Astrocyte (in vitro differentiated cells and primary cell): ENCODE measurements at regions not wholly inside any gene's neighbourhood (a gene's known extent, or its start where the extent isn't known, plus 50 kb on each side); places are given as distances from the start of the nearest gene placed in this dataset.

Experiments used
- DNase-seq: peaks from one replicate; pipeline ENCODE4 v3.0.0-alpha.2; 2010; ENCODE audit warnings: low read depth
- FAIRE-seq: peaks from 2 replicates; lab custom pipeline; 2011; peaks lifted over from hg19 to GRCh38; lab: Jason Lieb, UNC
- H2AFZ ChIP-seq: 2 replicates; pipeline ENCODE4 v1.6.0; 2012; ENCODE audit warnings: low read depth, low read length, inconsistent platforms
- H3K27ac ChIP-seq: 2 replicates; pipeline ENCODE4 v1.5.1; 2011; ENCODE audit warnings: low read depth, low read length, inconsistent platforms
- H3K27me3 ChIP-seq: 2 replicates; pipeline ENCODE4 v1.6.0; 2011; ENCODE audit warnings: low read length, inconsistent platforms; ENCODE audit not compliant: insufficient read depth
- H3K36me3 ChIP-seq: 2 replicates; pipeline ENCODE4 v1.5.1; 2011; ENCODE audit warnings: low read length, inconsistent platforms; ENCODE audit not compliant: insufficient read depth
- H3K4me1 ChIP-seq: 2 replicates; pipeline ENCODE4 v1.5.1; 2011; ENCODE audit warnings: low read length, inconsistent platforms; ENCODE audit not compliant: insufficient read depth
- H3K4me2 ChIP-seq: 2 replicates; pipeline ENCODE4 v1.6.0; 2012; ENCODE audit warnings: low read length, inconsistent platforms
- H3K4me3 ChIP-seq: 2 replicates; pipeline ENCODE4 v1.5.1; 2011; ENCODE audit warnings: low read depth, mild to moderate bottlenecking, low read length, inconsistent platforms; ENCODE audit not compliant: insufficient read depth
- H3K79me2 ChIP-seq: 2 replicates; pipeline ENCODE4 v1.6.0; 2012; ENCODE audit warnings: mild to moderate bottlenecking, low read length, inconsistent platforms; ENCODE audit not compliant: insufficient read depth
- H3K9ac ChIP-seq: 2 replicates; pipeline ENCODE4 v1.6.0; 2012; ENCODE audit warnings: mild to moderate bottlenecking, low read length, inconsistent platforms
- H3K9me3 ChIP-seq: 2 replicates; pipeline ENCODE4 v1.5.1; 2012; ENCODE audit warnings: low read depth, mild to moderate bottlenecking, low read length, inconsistent platforms; ENCODE audit not compliant: insufficient read depth
- H4K20me1 ChIP-seq: 2 replicates; pipeline ENCODE4 v1.6.0; 2012; ENCODE audit warnings: low read length, inconsistent platforms; ENCODE audit not compliant: insufficient read depth
- H3K27ac Mint-ChIP-seq: one replicate; pipeline ENCODE4 v1.8.0; 2021; ENCODE audit warnings: mild to moderate bottlenecking, mixed read lengths; ENCODE audit not compliant: unreplicated experiment
- H3K27me3 Mint-ChIP-seq: one replicate; pipeline ENCODE4 v1.8.0; 2021; ENCODE audit warnings: low read depth, mixed read lengths; ENCODE audit not compliant: unreplicated experiment
- H3K36me3 Mint-ChIP-seq: one replicate; pipeline ENCODE4 v1.8.0; 2021; ENCODE audit warnings: low read depth, mixed read lengths; ENCODE audit not compliant: unreplicated experiment
- H3K4me1 Mint-ChIP-seq: one replicate; pipeline ENCODE4 v1.8.0; 2021; ENCODE audit warnings: low read depth, mixed read lengths; ENCODE audit not compliant: unreplicated experiment
- H3K4me3 Mint-ChIP-seq: one replicate; pipeline ENCODE4 v1.8.0; 2021; ENCODE audit warnings: mild to moderate bottlenecking, moderate library complexity, mixed read lengths; ENCODE audit not compliant: unreplicated experiment
- H3K9me3 Mint-ChIP-seq: one replicate; pipeline ENCODE4 v1.8.0; 2021; ENCODE audit warnings: mild to moderate bottlenecking, mixed read lengths; ENCODE audit not compliant: unreplicated experiment
- CTCF ChIP-seq: IDR thresholded peaks from 2 replicates; pipeline ENCODE4 v1.5.1; 2011; ENCODE audit warnings: low read depth, mild to moderate bottlenecking, inconsistent platforms, low read length, moderate library complexity; ENCODE audit not compliant: insufficient read depth
- EZH2 ChIP-seq: IDR thresholded peaks from 2 replicates; pipeline ENCODE4 v1.6.1; 2012; ENCODE audit warnings: mild to moderate bottlenecking, low read length, inconsistent platforms; ENCODE audit not compliant: insufficient read depth

DNA sequence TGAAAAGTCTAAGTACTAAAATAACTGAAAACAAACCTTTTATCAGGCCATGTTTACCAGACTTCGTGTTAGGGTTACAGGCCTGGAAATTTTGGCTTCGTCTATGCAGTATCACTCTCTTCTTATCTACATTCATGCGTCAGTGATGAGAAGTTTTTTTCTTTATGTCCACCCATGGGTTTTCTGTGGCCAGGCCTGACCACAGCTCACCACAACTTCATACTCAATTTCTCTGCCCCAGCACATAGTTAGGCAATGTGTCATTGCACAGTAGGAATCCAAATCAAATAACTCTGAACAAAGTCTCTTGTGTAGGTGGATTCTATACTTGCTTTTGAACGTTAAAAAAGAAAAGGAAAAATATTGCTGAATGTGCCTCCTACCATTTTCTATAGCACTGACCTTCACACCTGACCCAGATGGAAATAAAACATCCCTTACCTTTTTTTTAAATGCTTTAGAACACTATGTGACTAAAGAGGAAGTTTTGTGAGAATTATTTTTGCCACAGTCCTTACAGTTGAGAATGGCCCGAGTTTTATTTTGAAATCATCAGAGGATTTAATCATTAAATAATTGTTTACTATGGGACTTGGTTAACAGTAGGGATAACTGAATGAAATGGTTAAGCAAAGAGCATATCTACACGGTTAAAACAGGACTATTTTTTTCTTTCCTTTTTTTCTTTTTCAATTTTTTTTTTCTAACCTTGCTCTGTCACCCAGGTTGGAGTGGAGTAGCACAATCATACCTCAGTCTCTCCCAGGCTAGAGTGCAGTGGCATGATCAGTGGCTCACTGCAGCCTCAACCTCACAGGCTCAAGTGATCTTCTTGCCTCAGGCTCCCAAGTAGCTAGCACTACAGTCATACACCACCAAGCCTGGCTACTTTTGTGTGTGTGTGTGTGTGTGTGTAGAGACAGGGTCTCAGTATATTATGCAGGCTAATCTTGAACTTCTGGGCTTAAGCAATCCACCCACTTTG lies 1247.0 kb upstream of the ACO1 start:
- Histone ChIP-seq H3K4me2 (peak overlapping the region; percentile 75), H3K27ac (peak overlapping the region; percentile 75), H3K36me3 (no peaks in the 10 kb centered on the region), H3K9me3 (no peaks in the 10 kb centered on the region), H2AFZ (peak overlapping the region; percentile 48), H4K20me1 (no peaks in the 10 kb centered on the region), H3K79me2 (no peaks in the 10 kb centered on the region), H3K4me3 (peak overlapping the region; percentile 32), H3K4me1 (peaks cover 21% of the 10 kb centered on the region), H3K27me3 (no peaks in the 10 kb centered on the region), H3K9ac (peak overlapping the region; percentile 34)
- H3K27me3 Mint-ChIP-seq = no peaks in the 10 kb centered on the region
- no peaks in the 10 kb centered on the region for H3K36me3 Mint-ChIP-seq
- peaks cover under 1% of the 10 kb centered on the region for H3K9me3 Mint-ChIP-seq
- TF ChIP-seq CTCF (no peak), EZH2 (no peak)
- H3K27ac Mint-ChIP-seq = peak overlapping the region; percentile 85
- no peak overlapping the region for H3K4me3 Mint-ChIP-seq
- DNase-seq (peak; percentile 98), FAIRE-seq (peak; percentile 26)
- H3K4me1 Mint-ChIP-seq = peaks cover 26% of the 10 kb centered on the region

- no peak overlapping the region for H3K4me3 ChIP-seq
- no peaks in the 10 kb centered on the region for H3K9me3 ChIP-seq
- Mint-ChIP-seq H3K4me3 (no peak overlapping the region), H3K36me3 (no peaks in the 10 kb centered on the region), H3K27ac (no peak overlapping the region), H3K4me1 (peaks cover 26% of the 10 kb centered on the region), H3K9me3 (peaks cover 3% of the 10 kb centered on the region), H3K27me3 (no peaks in the 10 kb centered on the region)
- no peak overlapping the region for H3K9ac ChIP-seq
- no peak overlapping the region for H3K27ac ChIP-seq
- H3K4me1 ChIP-seq = peaks cover 21% of the 10 kb centered on the region
- H3K79me2 ChIP-seq = no peaks in the 10 kb centered on the region
- peak; percentile 45 for DNase-seq
- no peaks in the 10 kb centered on the region for H3K27me3 ChIP-seq
- H3K36me3 ChIP-seq = no peaks in the 10 kb centered on the region
- no peak overlapping the region for H2AFZ ChIP-seq
- TF ChIP-seq EZH2 = no peak
- TF ChIP-seq CTCF = peak; percentile 39
- H4K20me1 ChIP-seq = no peaks in the 10 kb centered on the region
- FAIRE-seq = no peak
- no peak overlapping the region for H3K4me2 ChIP-seq
Measured at GRCh38 chr9:31140316-31140715, 1244.1 kb upstream of the ACO1 start.

DNA sequence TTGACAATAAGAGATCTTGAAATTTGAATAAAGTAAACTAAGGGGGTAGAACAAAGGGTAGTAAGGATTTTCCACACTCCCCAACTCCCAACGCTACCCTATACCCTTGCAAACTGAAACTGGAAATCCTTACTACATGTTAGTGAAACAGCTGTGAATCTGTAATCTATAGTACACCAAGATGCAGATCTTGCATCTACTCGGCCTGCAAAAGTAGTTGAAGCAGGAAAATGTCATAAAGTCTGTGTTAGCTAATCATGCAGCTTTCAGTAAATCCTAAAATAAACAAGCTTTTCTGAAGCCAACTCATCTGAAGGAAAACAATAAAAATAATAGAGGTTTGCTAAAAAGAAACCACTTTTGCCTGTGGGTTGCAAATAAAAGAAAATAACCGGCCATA lies 1242.0 kb upstream of the ACO1 start:
- no peak overlapping the region for H3K4me3 Mint-ChIP-seq
- no peak overlapping the region for H3K9ac ChIP-seq
- no peaks in the 10 kb centered on the region for H3K36me3 Mint-ChIP-seq
- no peak for DNase-seq
- peaks cover 3% of the 10 kb centered on the region for H3K9me3 Mint-ChIP-seq
- no peaks in the 10 kb centered on the region for H3K36me3 ChIP-seq
- H3K4me3 ChIP-seq = no peak overlapping the region
- H3K27ac Mint-ChIP-seq = no peak overlapping the region
- H3K27me3 ChIP-seq = no peaks in the 10 kb centered on the region
- H2AFZ ChIP-seq = no peak overlapping the region
- no peaks in the 10 kb centered on the region for H3K9me3 ChIP-seq
- FAIRE-seq = no peak
- H3K27ac ChIP-seq = no peak overlapping the region
- TF ChIP-seq EZH2 (no peak), CTCF (no peak)
- no peaks in the 10 kb centered on the region for H3K27me3 Mint-ChIP-seq
- no peaks in the 10 kb centered on the region for H4K20me1 ChIP-seq
- H3K79me2 ChIP-seq = no peaks in the 10 kb centered on the region
- no peak overlapping the region for H3K4me2 ChIP-seq
- H3K4me1 ChIP-seq = peaks cover 6% of the 10 kb centered on the region
- H3K4me1 Mint-ChIP-seq = peaks cover 14% of the 10 kb centered on the region
